D721Med (cell line): ENCODE measurements at regions not wholly inside any gene's neighbourhood (a gene's known extent, or its start where the extent isn't known, plus 50 kb on each side); places are given as distances from the start of the nearest gene placed in this dataset.

Source experiments
- DNase-seq: peaks from one replicate; pipeline ENCODE4 v3.0.0; 2011; ENCODE audit warnings: low spot score; ENCODE audit not compliant: insufficient read length
- FAIRE-seq: peaks from 2 replicates; lab custom pipeline; 2011; peaks lifted over from hg19 to GRCh38; lab: Jason Lieb, UNC
- CTCF ChIP-seq: IDR thresholded peaks from 2 replicates; pipeline ENCODE4 v1.5.1; 2012; ENCODE audit warnings: mild to moderate bottlenecking, control low read depth; ENCODE audit not compliant: insufficient read depth; ENCODE audit errors: missing control alignments

GRCh38 chr20:51269671-51270070 is 246.8 kb upstream of the KCNG1 start:
- DNase-seq, result no peak
- no peak for FAIRE-seq
- TF ChIP-seq CTCF, result no peak

DNA sequence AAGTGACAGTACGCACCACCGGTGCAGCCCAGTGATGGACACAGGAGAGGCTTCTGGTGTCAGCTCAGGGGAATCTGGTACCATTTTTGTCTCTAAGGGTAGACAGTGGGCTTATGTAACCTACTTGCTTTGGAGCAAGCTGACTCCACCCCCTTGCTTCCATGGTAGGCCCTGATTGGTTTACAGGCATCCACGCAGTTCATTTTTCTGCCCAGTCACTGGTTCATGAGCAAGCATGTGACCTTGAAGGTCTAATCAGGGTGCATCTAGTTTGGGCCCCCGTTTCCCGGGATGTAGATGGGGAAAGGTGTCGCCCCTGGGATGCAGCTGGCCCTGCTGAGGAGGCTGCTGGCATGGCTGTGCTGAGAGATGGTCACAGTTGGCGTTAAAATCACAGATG is 244.8 kb upstream of the KCNG1 start:
- TF ChIP-seq CTCF, result no peak
- no peak for FAIRE-seq

GRCh38 chr20:51266353-51266752 is 243.4 kb upstream of the KCNG1 start:
- TF ChIP-seq CTCF, result no peak
- no peak for FAIRE-seq
- DNase-seq, result no peak

More for the DNA sequence above, 244.8 kb upstream of the KCNG1 start:
- no peak for DNase-seq

- no peak for FAIRE-seq
- no peak for DNase-seq
Measured at GRCh38 chr20:51265361-51265760, 242.5 kb upstream of the KCNG1 start.

GRCh38 chr20:51262240-51262639 is 239.3 kb upstream of the KCNG1 start:
- FAIRE-seq, result no peak
- TF ChIP-seq CTCF, result no peak

More at GRCh38 chr20:51265361-51265760, 242.5 kb upstream of the KCNG1 start:
- no peak for TF ChIP-seq CTCF

GRCh38 chr20:51259455-51259854 is 236.5 kb upstream of the KCNG1 start:
- DNase-seq (no peak), FAIRE-seq (no peak)
- no peak for TF ChIP-seq CTCF

More at GRCh38 chr20:51262240-51262639, 239.3 kb upstream of the KCNG1 start:
- no peak for DNase-seq

- TF ChIP-seq CTCF, result no peak
- FAIRE-seq (no peak), DNase-seq (no peak)
Measured at GRCh38 chr20:51258582-51259165, 235.8 kb upstream of the KCNG1 start.
